Upper lobe of right lung (tissue), 1 donor: ENCODE measurements at regions not wholly inside any gene's neighbourhood (a gene's known extent, or its start where the extent isn't known, plus 50 kb on each side); places are given as distances from the start of the nearest gene placed in this dataset.
"Not testable (repeated sequence)": the region's sequence is repeated elsewhere in the genome, so short reads cannot be mapped to it uniquely, and the experiment has no call there.

ENCODE experiments used
- ATAC-seq: fragments of 200-7000 bp; cut with Tn5 transposase; one replicate; pipeline ENCODE4 v1.9.1; 2020; ENCODE audit warnings: mild to moderate bottlenecking, moderate library complexity
- DNase-seq: peaks from one replicate; pipeline ENCODE4 v3.0.0-alpha.2; 2020
- H3K27ac ChIP-seq: fragments of 200-600 bp; one replicate; pipeline ENCODE4 v1.8.0; 2022
- H3K27me3 ChIP-seq: fragments of 200-600 bp; one replicate; pipeline ENCODE4 v1.8.0; 2022; ENCODE audit warnings: mild to moderate bottlenecking
- H3K36me3 ChIP-seq: fragments of 200-600 bp; one replicate; pipeline ENCODE4 v1.8.0; 2022
- H3K4me1 ChIP-seq: fragments of 200-600 bp; one replicate; pipeline ENCODE4 v1.8.0; 2022
- H3K4me3 ChIP-seq: fragments of 200-600 bp; one replicate; pipeline ENCODE4 v1.8.0; 2022; ENCODE audit warnings: mild to moderate bottlenecking
- H3K9me3 ChIP-seq: fragments of 200-600 bp; one replicate; pipeline ENCODE4 v1.8.0; 2022
- intact Hi-C: fragments of 100-400 bp; cut with DNase I; formaldehyde crosslinking; loops from one replicate; pipeline ENCODE4 v1.11.0; 2022
- TF ChIP-seq, protein P1 (sequence below): fragments of 200-600 bp; IDR thresholded peaks from one replicate; pipeline ENCODE4 v1.8.0; 2022; ENCODE audit warnings: antibody characterized with exemption
- donor health status: DM: no; HTN: yes; CAD: no; lungs with severe emphysema.

DNA sequence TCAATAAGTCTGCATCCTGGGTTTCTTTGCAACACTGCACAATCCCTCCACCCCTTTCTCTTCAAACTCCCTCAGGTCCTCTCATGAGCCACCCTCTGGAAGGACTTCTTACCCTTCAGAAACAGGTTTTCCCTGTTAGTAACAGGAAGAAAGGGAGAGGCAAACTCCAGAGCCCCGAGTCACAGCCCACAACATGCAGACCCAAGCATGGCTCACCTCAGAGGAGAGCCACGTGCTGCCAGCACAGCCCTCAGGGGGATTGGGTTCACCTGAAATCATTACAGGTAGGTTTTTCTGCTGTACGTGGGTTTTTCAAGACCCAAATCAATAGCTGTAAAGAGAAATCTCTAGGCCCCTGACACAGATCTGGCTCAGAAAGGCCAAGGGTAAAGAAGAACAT, 359.7 kb upstream of the ATP10A start:
- no peaks in the 10 kb centered on the region for H3K27me3 ChIP-seq
- intact Hi-C loops = no loop called here
- ATAC-seq (no peak), DNase-seq (no peak)
- TF ChIP-seq, protein P1, sequence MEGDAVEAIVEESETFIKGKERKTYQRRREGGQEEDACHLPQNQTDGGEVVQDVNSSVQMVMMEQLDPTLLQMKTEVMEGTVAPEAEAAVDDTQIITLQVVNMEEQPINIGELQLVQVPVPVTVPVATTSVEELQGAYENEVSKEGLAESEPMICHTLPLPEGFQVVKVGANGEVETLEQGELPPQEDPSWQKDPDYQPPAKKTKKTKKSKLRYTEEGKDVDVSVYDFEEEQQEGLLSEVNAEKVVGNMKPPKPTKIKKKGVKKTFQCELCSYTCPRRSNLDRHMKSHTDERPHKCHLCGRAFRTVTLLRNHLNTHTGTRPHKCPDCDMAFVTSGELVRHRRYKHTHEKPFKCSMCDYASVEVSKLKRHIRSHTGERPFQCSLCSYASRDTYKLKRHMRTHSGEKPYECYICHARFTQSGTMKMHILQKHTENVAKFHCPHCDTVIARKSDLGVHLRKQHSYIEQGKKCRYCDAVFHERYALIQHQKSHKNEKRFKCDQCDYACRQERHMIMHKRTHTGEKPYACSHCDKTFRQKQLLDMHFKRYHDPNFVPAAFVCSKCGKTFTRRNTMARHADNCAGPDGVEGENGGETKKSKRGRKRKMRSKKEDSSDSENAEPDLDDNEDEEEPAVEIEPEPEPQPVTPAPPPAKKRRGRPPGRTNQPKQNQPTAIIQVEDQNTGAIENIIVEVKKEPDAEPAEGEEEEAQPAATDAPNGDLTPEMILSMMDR = no peak
- no peak overlapping the region for H3K4me3 ChIP-seq
- no peaks in the 10 kb centered on the region for H3K9me3 ChIP-seq
- no peaks in the 10 kb centered on the region for H3K4me1 ChIP-seq
- no peaks in the 10 kb centered on the region for H3K36me3 ChIP-seq
- H3K27ac ChIP-seq = no peak overlapping the region

DNA sequence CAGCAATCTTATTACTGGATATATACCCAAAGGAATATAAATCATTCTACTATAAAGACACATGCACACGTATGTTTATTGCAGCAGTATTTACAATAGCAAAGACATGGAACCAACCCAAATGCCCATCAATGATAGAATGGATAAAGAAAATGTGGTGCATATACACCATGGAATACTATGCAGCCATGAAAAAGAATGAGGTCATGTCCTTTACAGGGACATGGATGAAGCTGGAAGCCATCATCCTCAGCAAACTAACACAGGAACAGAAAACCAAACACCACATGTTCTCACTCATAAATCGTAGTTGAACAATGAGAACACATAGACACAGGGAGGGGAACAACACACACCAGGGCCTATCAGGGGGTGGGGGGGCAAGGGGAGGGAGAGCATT, 353.9 kb upstream of the ATP10A start:
- H3K4me3 ChIP-seq, H3K4me1 ChIP-seq, H3K36me3 ChIP-seq, DNase-seq, H3K27ac ChIP-seq, intact Hi-C loops, ATAC-seq, H3K9me3 ChIP-seq, H3K27me3 ChIP-seq: not testable (repeated sequence)

GRCh38 chr15:26214290-26214689, 351.2 kb upstream of the ATP10A start:
- Histone ChIP-seq H3K4me3 (no peak overlapping the region), H3K4me1 (no peaks in the 10 kb centered on the region), H3K27ac (no peak overlapping the region), H3K27me3 (no peaks in the 10 kb centered on the region), H3K9me3 (no peaks in the 10 kb centered on the region), H3K36me3 (no peaks in the 10 kb centered on the region)
- ATAC-seq = no peak
- intact Hi-C loops = no loop called here
- TF ChIP-seq, protein P1 = no peak
- no peak for DNase-seq

DNA sequence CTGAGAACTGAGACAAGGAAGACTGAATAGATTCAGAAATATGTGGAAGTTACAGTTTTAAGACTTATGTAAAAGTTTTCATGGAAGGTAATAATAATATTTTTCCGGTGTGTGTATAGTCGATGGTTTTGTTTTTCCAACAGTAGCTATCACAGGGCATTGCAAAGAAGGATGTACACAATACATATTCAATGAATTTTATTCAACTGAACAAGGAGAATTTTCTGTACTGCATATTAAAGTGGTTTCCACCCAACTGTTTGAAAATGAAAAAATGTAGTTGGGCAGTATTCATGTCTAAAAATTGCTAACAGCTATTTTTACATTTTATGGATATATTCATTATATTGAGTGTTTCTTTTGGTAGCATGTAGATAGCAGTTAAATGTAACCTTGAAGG, 350.3 kb upstream of the ATP10A start:
- Histone ChIP-seq H3K4me3 (no peak overlapping the region), H3K27ac (no peak overlapping the region), H3K36me3 (no peaks in the 10 kb centered on the region), H3K9me3 (no peaks in the 10 kb centered on the region), H3K27me3 (no peaks in the 10 kb centered on the region), H3K4me1 (no peaks in the 10 kb centered on the region)
- no peak for ATAC-seq
- intact Hi-C loops = no loop called here
- DNase-seq = no peak
- TF ChIP-seq, protein P1 = no peak

DNA sequence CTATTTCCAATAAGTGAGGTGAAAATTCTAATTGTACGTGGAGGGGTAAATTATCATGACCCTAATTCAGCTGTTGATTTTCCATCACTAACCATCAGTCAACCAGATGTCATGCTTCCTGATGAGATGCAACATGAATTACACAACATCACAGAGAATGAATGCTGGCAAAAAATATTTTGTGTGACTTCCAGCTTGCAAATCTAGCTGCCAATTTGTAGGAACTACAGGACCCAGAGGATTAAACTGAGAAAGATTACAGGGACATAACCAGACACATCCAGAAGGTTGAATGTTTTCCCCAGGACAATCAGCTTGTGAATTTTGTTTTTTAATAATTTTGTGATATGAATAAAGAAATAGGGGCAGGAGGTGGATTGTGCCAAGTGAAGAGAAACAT, 349.0 kb upstream of the ATP10A start:
- Histone ChIP-seq H3K27me3 (no peaks in the 10 kb centered on the region), H3K27ac (no peak overlapping the region), H3K4me3 (no peak overlapping the region), H3K36me3 (no peaks in the 10 kb centered on the region), H3K9me3 (no peaks in the 10 kb centered on the region), H3K4me1 (no peaks in the 10 kb centered on the region)
- ATAC-seq (no peak), DNase-seq (no peak)
- TF ChIP-seq, protein P1 = no peak
- intact Hi-C loops = no loop called here

GRCh38 chr15:26210980-26211379, 347.9 kb upstream of the ATP10A start:
- DNase-seq = no peak
- Histone ChIP-seq H3K27ac (no peak overlapping the region), H3K27me3 (no peaks in the 10 kb centered on the region), H3K9me3 (no peaks in the 10 kb centered on the region), H3K4me1 (no peaks in the 10 kb centered on the region), H3K4me3 (no peak overlapping the region), H3K36me3 (no peaks in the 10 kb centered on the region)
- ATAC-seq = no peak
- TF ChIP-seq, protein P1 = no peak
- intact Hi-C loops = no loop called here
